WTC11 (cell line): ENCODE measurements at regions not wholly inside any gene's neighbourhood (a gene's known extent, or its start where the extent isn't known, plus 50 kb on each side); places are given as distances from the start of the nearest gene placed in this dataset.

ENCODE experiments used
- ATAC-seq: fragments of 200-7000 bp; cut with Tn5 transposase; 2 replicates; pipeline ENCODE4 v1.10.0; 2021; ENCODE audit warnings: mild to moderate bottlenecking, moderate library complexity
- CTCF ChIA-PET: fragments of 300-600 bp; sonication (Branson Sonifier 250); formaldehyde crosslinking; loops from one replicate; lab custom pipeline; 2021; ENCODE audit warnings: antibody characterized with exemption; lab: Charles Lee
- POLR2A ChIA-PET: fragments of 350-600 bp; sonication (Branson Sonifier 250); formaldehyde crosslinking; loops from one replicate; lab custom pipeline; 2021; ENCODE audit warnings: antibody characterized with exemption; lab: Charles Lee
- DNase-seq: peaks from one replicate; pipeline ENCODE4 v3.0.0; 2021; ENCODE audit warnings: low spot score
- H3K27ac Mint-ChIP-seq: 2 replicates; pipeline ENCODE4 v1.8.0; 2021; ENCODE audit warnings: mixed read lengths
- H3K27me3 Mint-ChIP-seq: 2 replicates; pipeline ENCODE4 v1.8.0; 2021; ENCODE audit warnings: low read depth, mild to moderate bottlenecking, moderate library complexity, mixed read lengths
- H3K36me3 Mint-ChIP-seq: 2 replicates; pipeline ENCODE4 v1.8.0; 2021; ENCODE audit warnings: mixed read lengths
- H3K4me1 Mint-ChIP-seq: 2 replicates; pipeline ENCODE4 v1.8.0; 2022; ENCODE audit warnings: mixed read lengths
- H3K4me3 Mint-ChIP-seq: 2 replicates; pipeline ENCODE4 v1.8.0; 2021; ENCODE audit warnings: mild to moderate bottlenecking, moderate library complexity, mixed read lengths
- H3K9me3 Mint-ChIP-seq: 2 replicates; pipeline ENCODE4 v1.8.0; 2021; ENCODE audit warnings: mixed read lengths
- CREB1 ChIP-seq: sonication (generic); formaldehyde crosslinking; IDR thresholded peaks from 2 replicates; pipeline ENCODE4 v1.8.0; 2023; ENCODE audit warnings: mild to moderate bottlenecking, missing genetic modification reagents
- CREM ChIP-seq: sonication (generic); formaldehyde crosslinking; IDR thresholded peaks from 2 replicates; pipeline ENCODE4 v1.8.1; 2022; ENCODE audit warnings: mild to moderate bottlenecking, missing genetic modification reagents, moderate library complexity
- ETV6 ChIP-seq: sonication (generic); formaldehyde crosslinking; IDR thresholded peaks from 2 replicates; pipeline ENCODE4 v1.8.1; 2022; ENCODE audit warnings: mild to moderate bottlenecking, missing genetic modification reagents
- KAT7 ChIP-seq: sonication (generic); formaldehyde crosslinking; IDR thresholded peaks from 2 replicates; pipeline ENCODE4 v1.8.1; 2023; ENCODE audit warnings: missing genetic modification reagents, mild to moderate bottlenecking, borderline replicate concordance
- NFE2L1 ChIP-seq: sonication (generic); formaldehyde crosslinking; IDR thresholded peaks from 2 replicates; pipeline ENCODE4 v1.8.1; 2023; ENCODE audit warnings: missing genetic modification reagents
- NR1H2 ChIP-seq: sonication (generic); formaldehyde crosslinking; IDR thresholded peaks from 2 replicates; pipeline ENCODE4 v1.9.0; 2021; ENCODE audit warnings: mild to moderate bottlenecking, moderate library complexity, missing genetic modification reagents
- NR2C2 ChIP-seq: sonication (generic); formaldehyde crosslinking; IDR thresholded peaks from 2 replicates; pipeline ENCODE4 v1.8.0; 2022; ENCODE audit warnings: mild to moderate bottlenecking, missing genetic modification reagents
- NR3C1 ChIP-seq: sonication (generic); formaldehyde crosslinking; conservative IDR thresholded peaks from 2 replicates; pipeline ENCODE4 v1.8.1; 2023; ENCODE audit warnings: low read depth, mild to moderate bottlenecking, missing genetic modification reagents
- TCF7 ChIP-seq: sonication (generic); formaldehyde crosslinking; IDR thresholded peaks from 2 replicates; pipeline ENCODE4 v1.8.0; 2022; ENCODE audit warnings: mild to moderate bottlenecking, low read depth, missing genetic modification reagents, moderate library complexity
- ZNF317 ChIP-seq: sonication (generic); formaldehyde crosslinking; IDR thresholded peaks from 2 replicates; pipeline ENCODE4 v1.8.1; 2023; ENCODE audit warnings: low read depth, mild to moderate bottlenecking, moderate library complexity, missing genetic modification reagents, borderline replicate concordance
- TF ChIP-seq, protein P1 (sequence below): sonication (generic); formaldehyde crosslinking; IDR thresholded peaks from 2 replicates; pipeline ENCODE4 v1.8.0; 2022; ENCODE audit warnings: missing genetic modification reagents
- TF ChIP-seq, protein P2 (sequence below): fragments of 250-450 bp; sonication (Bioruptor Pico); IDR thresholded peaks from 2 replicates; pipeline ENCODE4 v1.9.0; 2021; ENCODE audit warnings: moderate library complexity, mild to moderate bottlenecking, inconsistent platforms, borderline replicate concordance
- TF ChIP-seq, protein P3 (sequence below): sonication (generic); formaldehyde crosslinking; conservative IDR thresholded peaks from 2 replicates; pipeline ENCODE4 v1.8.1; 2023; ENCODE audit warnings: mild to moderate bottlenecking, low read depth, missing genetic modification reagents, moderate library complexity
- TF ChIP-seq, protein P4 (sequence below): sonication (generic); formaldehyde crosslinking; IDR thresholded peaks from 2 replicates; pipeline ENCODE4 v1.8.1; 2022; ENCODE audit warnings: low read depth, mild to moderate bottlenecking, moderate library complexity, missing genetic modification reagents, borderline replicate concordance
- TF ChIP-seq, protein P5 (sequence below): sonication (generic); formaldehyde crosslinking; IDR thresholded peaks from 2 replicates; pipeline ENCODE4 v1.8.1; 2023; ENCODE audit warnings: mild to moderate bottlenecking, moderate library complexity, missing genetic modification reagents
- TF ChIP-seq, protein P6 (sequence below): fragments of 250-450 bp; sonication (Bioruptor Pico); IDR thresholded peaks from 2 replicates; pipeline ENCODE4 v1.9.0; 2021; ENCODE audit warnings: mild to moderate bottlenecking
- TF ChIP-seq, protein P7 (sequence below): sonication (generic); formaldehyde crosslinking; IDR thresholded peaks from 2 replicates; pipeline ENCODE4 v1.8.1; 2022; ENCODE audit warnings: mild to moderate bottlenecking, missing genetic modification reagents, moderate library complexity, borderline replicate concordance
- TF ChIP-seq, protein P8 (sequence below): sonication (generic); formaldehyde crosslinking; IDR thresholded peaks from 2 replicates; pipeline ENCODE4 v1.8.1; 2023; ENCODE audit warnings: mild to moderate bottlenecking, missing genetic modification reagents
- TF ChIP-seq, protein P9 (sequence below): fragments of 250-450 bp; sonication (Bioruptor Pico); IDR thresholded peaks from 2 replicates; pipeline ENCODE4 v1.9.0; 2021; ENCODE audit warnings: mild to moderate bottlenecking, borderline replicate concordance

DNA sequence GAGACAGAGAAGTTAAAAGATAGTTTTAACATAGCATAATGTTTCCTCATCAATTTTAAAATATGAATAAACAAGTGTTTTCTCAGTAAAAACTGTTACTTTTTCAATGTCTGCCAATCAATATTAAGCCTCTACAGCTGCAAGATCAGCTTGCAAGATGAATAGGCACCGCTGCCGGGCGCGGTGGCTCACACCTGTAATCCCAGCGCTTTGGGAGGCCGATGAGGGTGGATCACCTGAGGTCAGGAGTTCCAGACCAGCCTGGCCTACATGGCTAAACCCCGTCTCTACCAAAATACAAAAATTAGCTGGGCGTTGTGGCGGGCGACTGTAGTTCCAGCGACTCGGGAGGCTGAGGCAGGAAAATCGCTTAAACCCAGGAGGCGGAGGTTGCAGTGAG lies 54.8 kb upstream of the SH3GLB1 start:
- no peaks in the 10 kb centered on the region for H3K27me3 Mint-ChIP-seq
- CTCF ChIA-PET, result interaction anchor here (0.5 to 2.0 kb wide), 10 partner anchors 55 to 315 kb away, joined by 3 to 6 read pairs (median 4); partner anchors contain the start of genes ODF2L and SH3GLB1
- ATAC-seq (no peak), DNase-seq (no peak)
- no peaks in the 10 kb centered on the region for H3K4me1 Mint-ChIP-seq
- no peaks in the 10 kb centered on the region for H3K9me3 Mint-ChIP-seq
- H3K36me3 Mint-ChIP-seq, result no peaks in the 10 kb centered on the region
- no peak overlapping the region for H3K4me3 Mint-ChIP-seq
- no peak overlapping the region for H3K27ac Mint-ChIP-seq
- POLR2A ChIA-PET, result no interaction called here
- TF ChIP-seq, protein P1, sequence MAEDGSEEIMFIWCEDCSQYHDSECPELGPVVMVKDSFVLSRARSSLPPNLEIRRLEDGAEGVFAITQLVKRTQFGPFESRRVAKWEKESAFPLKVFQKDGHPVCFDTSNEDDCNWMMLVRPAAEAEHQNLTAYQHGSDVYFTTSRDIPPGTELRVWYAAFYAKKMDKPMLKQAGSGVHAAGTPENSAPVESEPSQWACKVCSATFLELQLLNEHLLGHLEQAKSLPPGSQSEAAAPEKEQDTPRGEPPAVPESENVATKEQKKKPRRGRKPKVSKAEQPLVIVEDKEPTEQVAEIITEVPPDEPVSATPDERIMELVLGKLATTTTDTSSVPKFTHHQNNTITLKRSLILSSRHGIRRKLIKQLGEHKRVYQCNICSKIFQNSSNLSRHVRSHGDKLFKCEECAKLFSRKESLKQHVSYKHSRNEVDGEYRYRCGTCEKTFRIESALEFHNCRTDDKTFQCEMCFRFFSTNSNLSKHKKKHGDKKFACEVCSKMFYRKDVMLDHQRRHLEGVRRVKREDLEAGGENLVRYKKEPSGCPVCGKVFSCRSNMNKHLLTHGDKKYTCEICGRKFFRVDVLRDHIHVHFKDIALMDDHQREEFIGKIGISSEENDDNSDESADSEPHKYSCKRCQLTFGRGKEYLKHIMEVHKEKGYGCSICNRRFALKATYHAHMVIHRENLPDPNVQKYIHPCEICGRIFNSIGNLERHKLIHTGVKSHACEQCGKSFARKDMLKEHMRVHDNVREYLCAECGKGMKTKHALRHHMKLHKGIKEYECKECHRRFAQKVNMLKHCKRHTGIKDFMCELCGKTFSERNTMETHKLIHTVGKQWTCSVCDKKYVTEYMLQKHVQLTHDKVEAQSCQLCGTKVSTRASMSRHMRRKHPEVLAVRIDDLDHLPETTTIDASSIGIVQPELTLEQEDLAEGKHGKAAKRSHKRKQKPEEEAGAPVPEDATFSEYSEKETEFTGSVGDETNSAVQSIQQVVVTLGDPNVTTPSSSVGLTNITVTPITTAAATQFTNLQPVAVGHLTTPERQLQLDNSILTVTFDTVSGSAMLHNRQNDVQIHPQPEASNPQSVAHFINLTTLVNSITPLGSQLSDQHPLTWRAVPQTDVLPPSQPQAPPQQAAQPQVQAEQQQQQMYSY, result no peak
- TF ChIP-seq TCF7 (no peak), NFE2L1 (CRISPR knock-in tag) (no peak), CREM (CRISPR knock-in tag) (no peak), KAT7 (CRISPR knock-in tag) (no peak), NR3C1 (CRISPR knock-in tag) (no peak), ZNF317 (CRISPR knock-in tag) (no peak), NR1H2 (CRISPR knock-in tag) (no peak), NR2C2 (CRISPR knock-in tag) (no peak), CREB1 (CRISPR knock-in tag) (no peak), ETV6 (CRISPR knock-in tag) (no peak)
- TF ChIP-seq, protein P2, sequence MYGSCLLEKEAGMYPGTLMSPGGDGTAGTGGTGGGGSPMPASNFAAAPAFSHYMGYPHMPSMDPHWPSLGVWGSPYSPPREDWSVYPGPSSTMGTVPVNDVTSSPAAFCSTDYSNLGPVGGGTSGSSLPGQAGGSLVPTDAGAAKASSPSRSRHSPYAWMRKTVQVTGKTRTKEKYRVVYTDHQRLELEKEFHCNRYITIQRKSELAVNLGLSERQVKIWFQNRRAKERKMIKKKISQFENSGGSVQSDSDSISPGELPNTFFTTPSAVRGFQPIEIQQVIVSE, result no peak
- TF ChIP-seq, protein P3, sequence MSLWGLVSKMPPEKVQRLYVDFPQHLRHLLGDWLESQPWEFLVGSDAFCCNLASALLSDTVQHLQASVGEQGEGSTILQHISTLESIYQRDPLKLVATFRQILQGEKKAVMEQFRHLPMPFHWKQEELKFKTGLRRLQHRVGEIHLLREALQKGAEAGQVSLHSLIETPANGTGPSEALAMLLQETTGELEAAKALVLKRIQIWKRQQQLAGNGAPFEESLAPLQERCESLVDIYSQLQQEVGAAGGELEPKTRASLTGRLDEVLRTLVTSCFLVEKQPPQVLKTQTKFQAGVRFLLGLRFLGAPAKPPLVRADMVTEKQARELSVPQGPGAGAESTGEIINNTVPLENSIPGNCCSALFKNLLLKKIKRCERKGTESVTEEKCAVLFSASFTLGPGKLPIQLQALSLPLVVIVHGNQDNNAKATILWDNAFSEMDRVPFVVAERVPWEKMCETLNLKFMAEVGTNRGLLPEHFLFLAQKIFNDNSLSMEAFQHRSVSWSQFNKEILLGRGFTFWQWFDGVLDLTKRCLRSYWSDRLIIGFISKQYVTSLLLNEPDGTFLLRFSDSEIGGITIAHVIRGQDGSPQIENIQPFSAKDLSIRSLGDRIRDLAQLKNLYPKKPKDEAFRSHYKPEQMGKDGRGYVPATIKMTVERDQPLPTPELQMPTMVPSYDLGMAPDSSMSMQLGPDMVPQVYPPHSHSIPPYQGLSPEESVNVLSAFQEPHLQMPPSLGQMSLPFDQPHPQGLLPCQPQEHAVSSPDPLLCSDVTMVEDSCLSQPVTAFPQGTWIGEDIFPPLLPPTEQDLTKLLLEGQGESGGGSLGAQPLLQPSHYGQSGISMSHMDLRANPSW (CRISPR knock-in tag), result no peak
- TF ChIP-seq, protein P4, sequence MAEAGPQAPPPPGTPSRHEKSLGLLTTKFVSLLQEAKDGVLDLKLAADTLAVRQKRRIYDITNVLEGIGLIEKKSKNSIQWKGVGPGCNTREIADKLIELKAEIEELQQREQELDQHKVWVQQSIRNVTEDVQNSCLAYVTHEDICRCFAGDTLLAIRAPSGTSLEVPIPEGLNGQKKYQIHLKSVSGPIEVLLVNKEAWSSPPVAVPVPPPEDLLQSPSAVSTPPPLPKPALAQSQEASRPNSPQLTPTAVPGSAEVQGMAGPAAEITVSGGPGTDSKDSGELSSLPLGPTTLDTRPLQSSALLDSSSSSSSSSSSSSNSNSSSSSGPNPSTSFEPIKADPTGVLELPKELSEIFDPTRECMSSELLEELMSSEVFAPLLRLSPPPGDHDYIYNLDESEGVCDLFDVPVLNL (CRISPR knock-in tag), result no peak
- TF ChIP-seq, protein P5, sequence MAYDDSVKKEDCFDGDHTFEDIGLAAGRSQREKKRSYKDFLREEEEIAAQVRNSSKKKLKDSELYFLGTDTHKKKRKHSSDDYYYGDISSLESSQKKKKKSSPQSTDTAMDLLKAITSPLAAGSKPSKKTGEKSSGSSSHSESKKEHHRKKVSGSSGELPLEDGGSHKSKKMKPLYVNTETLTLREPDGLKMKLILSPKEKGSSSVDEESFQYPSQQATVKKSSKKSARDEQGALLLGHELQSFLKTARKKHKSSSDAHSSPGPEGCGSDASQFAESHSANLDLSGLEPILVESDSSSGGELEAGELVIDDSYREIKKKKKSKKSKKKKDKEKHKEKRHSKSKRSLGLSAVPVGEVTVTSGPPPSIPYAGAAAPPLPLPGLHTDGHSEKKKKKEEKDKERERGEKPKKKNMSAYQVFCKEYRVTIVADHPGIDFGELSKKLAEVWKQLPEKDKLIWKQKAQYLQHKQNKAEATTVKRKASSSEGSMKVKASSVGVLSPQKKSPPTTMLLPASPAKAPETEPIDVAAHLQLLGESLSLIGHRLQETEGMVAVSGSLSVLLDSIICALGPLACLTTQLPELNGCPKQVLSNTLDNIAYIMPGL (CRISPR knock-in tag), result no peak
- TF ChIP-seq, protein P6, sequence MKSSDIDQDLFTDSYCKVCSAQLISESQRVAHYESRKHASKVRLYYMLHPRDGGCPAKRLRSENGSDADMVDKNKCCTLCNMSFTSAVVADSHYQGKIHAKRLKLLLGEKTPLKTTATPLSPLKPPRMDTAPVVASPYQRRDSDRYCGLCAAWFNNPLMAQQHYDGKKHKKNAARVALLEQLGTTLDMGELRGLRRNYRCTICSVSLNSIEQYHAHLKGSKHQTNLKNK, result no peak
- TF ChIP-seq, protein P7, sequence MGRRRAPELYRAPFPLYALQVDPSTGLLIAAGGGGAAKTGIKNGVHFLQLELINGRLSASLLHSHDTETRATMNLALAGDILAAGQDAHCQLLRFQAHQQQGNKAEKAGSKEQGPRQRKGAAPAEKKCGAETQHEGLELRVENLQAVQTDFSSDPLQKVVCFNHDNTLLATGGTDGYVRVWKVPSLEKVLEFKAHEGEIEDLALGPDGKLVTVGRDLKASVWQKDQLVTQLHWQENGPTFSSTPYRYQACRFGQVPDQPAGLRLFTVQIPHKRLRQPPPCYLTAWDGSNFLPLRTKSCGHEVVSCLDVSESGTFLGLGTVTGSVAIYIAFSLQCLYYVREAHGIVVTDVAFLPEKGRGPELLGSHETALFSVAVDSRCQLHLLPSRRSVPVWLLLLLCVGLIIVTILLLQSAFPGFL (CRISPR knock-in tag), result no peak
- TF ChIP-seq, protein P8, sequence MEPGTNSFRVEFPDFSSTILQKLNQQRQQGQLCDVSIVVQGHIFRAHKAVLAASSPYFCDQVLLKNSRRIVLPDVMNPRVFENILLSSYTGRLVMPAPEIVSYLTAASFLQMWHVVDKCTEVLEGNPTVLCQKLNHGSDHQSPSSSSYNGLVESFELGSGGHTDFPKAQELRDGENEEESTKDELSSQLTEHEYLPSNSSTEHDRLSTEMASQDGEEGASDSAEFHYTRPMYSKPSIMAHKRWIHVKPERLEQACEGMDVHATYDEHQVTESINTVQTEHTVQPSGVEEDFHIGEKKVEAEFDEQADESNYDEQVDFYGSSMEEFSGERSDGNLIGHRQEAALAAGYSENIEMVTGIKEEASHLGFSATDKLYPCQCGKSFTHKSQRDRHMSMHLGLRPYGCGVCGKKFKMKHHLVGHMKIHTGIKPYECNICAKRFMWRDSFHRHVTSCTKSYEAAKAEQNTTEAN (CRISPR knock-in tag), result no peak
- TF ChIP-seq, protein P9, sequence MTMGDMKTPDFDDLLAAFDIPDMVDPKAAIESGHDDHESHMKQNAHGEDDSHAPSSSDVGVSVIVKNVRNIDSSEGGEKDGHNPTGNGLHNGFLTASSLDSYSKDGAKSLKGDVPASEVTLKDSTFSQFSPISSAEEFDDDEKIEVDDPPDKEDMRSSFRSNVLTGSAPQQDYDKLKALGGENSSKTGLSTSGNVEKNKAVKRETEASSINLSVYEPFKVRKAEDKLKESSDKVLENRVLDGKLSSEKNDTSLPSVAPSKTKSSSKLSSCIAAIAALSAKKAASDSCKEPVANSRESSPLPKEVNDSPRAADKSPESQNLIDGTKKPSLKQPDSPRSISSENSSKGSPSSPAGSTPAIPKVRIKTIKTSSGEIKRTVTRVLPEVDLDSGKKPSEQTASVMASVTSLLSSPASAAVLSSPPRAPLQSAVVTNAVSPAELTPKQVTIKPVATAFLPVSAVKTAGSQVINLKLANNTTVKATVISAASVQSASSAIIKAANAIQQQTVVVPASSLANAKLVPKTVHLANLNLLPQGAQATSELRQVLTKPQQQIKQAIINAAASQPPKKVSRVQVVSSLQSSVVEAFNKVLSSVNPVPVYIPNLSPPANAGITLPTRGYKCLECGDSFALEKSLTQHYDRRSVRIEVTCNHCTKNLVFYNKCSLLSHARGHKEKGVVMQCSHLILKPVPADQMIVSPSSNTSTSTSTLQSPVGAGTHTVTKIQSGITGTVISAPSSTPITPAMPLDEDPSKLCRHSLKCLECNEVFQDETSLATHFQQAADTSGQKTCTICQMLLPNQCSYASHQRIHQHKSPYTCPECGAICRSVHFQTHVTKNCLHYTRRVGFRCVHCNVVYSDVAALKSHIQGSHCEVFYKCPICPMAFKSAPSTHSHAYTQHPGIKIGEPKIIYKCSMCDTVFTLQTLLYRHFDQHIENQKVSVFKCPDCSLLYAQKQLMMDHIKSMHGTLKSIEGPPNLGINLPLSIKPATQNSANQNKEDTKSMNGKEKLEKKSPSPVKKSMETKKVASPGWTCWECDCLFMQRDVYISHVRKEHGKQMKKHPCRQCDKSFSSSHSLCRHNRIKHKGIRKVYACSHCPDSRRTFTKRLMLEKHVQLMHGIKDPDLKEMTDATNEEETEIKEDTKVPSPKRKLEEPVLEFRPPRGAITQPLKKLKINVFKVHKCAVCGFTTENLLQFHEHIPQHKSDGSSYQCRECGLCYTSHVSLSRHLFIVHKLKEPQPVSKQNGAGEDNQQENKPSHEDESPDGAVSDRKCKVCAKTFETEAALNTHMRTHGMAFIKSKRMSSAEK, result no peak
